Bronchial epithelial cell (primary cell): ENCODE measurements at regions not wholly inside any gene's neighbourhood (a gene's known extent, or its start where the extent isn't known, plus 50 kb on each side); places are given as distances from the start of the nearest gene placed in this dataset.
A peak's percentile ranks its signal among the peaks of the same experiment; 100 is the strongest.
"Not testable (repeated sequence)": the region's sequence is repeated elsewhere in the genome, so short reads cannot be mapped to it uniquely, and the experiment has no call there.

Experiments used
- DNase-seq: peaks from one replicate; pipeline ENCODE4 v3.0.0-alpha.2; 2010; ENCODE audit warnings: low read depth
- FAIRE-seq: peaks from 2 replicates; lab custom pipeline; 2011; peaks lifted over from hg19 to GRCh38; lab: Jason Lieb, UNC
- H3K27me3 ChIP-seq: 2 replicates; pipeline ENCODE4 v1.5.1; 2011; ENCODE audit warnings: low read length; ENCODE audit not compliant: control insufficient read depth, insufficient read depth
- H3K36me3 ChIP-seq: 2 replicates; pipeline ENCODE4 v1.5.1; 2011; ENCODE audit warnings: low read length; ENCODE audit not compliant: control insufficient read depth, insufficient read depth
- H3K4me3 ChIP-seq: 2 replicates; pipeline ENCODE4 v1.5.1; 2011; ENCODE audit warnings: mild to moderate bottlenecking, low read depth, low read length, control low read depth
- TF ChIP-seq, protein P1 (sequence below): IDR thresholded peaks from 2 replicates; pipeline ENCODE4 v1.5.1; 2011; ENCODE audit warnings: mild to moderate bottlenecking, moderate library complexity, low read length, control low read depth, inconsistent platforms; ENCODE audit not compliant: insufficient read depth, severe bottlenecking

DNA sequence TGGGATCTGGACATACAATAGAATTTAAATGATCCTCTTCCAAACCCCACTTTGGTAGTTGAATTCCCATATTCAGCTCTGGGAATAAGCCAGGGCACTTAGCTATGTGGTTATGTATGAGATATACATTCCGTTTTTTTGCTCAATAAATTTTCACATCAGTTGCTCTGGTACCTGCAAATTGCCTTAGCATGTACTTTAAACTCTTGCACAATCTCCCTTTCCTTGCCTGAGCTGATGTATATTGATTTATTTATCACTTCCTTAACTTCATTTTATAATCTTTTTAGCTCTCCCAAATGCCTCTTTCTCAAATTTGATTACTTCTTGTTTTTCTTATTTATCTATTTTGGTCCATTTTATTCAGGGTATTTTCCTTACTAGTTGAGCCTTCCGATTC lies 90.1 kb upstream of the AGA start:
- Histone ChIP-seq H3K36me3 (no peaks in the 10 kb centered on the region), H3K27me3 (no peaks in the 10 kb centered on the region), H3K4me3 (no peak overlapping the region)
- FAIRE-seq (no peak), DNase-seq (no peak)
- TF ChIP-seq, protein P1, sequence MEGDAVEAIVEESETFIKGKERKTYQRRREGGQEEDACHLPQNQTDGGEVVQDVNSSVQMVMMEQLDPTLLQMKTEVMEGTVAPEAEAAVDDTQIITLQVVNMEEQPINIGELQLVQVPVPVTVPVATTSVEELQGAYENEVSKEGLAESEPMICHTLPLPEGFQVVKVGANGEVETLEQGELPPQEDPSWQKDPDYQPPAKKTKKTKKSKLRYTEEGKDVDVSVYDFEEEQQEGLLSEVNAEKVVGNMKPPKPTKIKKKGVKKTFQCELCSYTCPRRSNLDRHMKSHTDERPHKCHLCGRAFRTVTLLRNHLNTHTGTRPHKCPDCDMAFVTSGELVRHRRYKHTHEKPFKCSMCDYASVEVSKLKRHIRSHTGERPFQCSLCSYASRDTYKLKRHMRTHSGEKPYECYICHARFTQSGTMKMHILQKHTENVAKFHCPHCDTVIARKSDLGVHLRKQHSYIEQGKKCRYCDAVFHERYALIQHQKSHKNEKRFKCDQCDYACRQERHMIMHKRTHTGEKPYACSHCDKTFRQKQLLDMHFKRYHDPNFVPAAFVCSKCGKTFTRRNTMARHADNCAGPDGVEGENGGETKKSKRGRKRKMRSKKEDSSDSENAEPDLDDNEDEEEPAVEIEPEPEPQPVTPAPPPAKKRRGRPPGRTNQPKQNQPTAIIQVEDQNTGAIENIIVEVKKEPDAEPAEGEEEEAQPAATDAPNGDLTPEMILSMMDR: no peak

DNA sequence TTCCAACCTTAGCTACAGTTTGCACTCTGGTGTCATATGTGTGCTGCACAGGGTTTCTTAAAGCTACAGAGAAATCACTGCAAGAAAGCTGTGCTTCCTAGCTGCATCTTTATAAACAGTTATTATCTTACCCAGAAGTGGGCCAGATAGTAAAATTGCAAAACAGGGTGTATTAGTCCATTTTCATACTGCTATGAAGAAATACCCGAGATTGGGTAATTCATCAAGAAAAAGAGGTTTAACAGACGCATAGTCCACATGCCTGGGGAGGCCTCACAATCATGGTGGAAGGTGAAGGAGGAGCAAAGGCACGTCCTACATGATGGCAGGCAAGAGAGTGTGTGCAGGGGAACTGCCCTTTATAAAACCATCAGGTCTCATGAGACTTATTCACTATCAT lies 92.6 kb upstream of the AGA start:
- not testable (repeated sequence) for DNase-seq, H3K27me3 ChIP-seq, H3K36me3 ChIP-seq, H3K4me3 ChIP-seq, FAIRE-seq

DNA sequence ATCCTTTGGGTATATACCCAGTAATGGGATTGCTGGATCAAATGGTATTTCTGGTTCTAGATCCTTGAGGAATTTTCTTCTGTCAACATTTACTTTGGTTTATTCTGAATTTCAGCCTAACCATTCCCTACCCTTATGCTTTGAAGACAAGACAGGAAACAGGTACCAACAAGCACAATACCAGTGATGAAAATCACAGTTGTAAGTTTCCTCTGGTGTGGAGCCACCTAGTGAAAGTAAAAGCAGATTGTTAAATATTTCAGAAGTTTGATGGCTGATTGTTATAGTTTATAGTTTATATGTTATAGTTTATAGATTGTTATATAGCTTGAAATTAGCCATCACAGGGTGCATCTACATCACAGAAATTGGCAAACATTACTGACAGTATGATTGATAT lies 104.5 kb upstream of the AGA start:
- peak; percentile 47 for DNase-seq
- no peak overlapping the region for H3K4me3 ChIP-seq
- H3K27me3 ChIP-seq: no peaks in the 10 kb centered on the region
- TF ChIP-seq, protein P1: peak; percentile 15
- H3K36me3 ChIP-seq: no peaks in the 10 kb centered on the region
- FAIRE-seq: no peak

DNA sequence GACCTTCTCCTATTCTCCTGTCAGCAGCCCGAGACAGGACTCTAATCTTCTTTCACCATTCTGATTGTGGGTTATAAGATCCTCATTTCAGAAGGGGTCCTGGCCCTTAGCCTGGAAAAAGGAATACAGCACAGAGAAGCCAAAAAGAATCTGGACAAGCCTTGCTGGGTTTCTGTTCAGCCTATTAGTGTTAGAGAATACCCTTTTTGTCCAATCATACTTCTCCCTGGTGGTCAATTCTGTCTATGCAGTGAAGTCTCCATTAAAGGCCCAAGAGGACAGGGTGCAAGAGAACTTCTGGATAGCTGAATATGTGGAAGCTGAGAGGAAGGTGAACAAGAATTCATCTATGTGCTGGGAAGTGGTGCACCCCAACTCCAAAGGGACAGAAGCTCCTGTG lies 105.7 kb upstream of the AGA start:
- Histone ChIP-seq H3K27me3 (no peaks in the 10 kb centered on the region), H3K36me3 (no peaks in the 10 kb centered on the region), H3K4me3 (no peak overlapping the region)
- TF ChIP-seq, protein P1: no peak
- FAIRE-seq: no peak
- no peak for DNase-seq

DNA sequence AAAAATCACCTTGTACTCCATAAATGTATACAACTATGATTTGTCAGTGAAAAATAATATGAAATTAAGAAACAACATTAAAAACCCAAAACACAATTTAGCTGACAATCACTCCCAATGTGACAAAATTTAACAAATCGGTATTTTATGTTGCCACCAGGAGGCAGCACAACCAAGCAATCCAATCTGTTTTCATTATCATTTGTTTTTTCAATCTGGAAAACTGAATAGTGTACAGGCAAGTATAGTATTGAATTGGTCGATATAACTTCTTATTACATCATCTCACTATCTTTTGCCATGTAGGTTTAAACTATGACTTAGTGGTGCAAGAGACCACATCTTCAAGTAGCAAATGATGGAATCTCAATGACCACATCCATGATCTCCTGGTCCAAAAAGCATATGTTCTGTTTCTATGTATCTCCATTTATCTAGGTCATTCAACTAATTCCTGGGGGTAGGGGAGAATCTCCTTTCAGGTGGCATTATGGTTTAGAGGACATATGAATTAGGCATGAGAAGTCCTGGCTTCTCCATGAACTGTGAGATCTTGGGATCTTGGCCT lies 112.9 kb upstream of the AGA start:
- DNase-seq: peak; percentile 21

DNA sequence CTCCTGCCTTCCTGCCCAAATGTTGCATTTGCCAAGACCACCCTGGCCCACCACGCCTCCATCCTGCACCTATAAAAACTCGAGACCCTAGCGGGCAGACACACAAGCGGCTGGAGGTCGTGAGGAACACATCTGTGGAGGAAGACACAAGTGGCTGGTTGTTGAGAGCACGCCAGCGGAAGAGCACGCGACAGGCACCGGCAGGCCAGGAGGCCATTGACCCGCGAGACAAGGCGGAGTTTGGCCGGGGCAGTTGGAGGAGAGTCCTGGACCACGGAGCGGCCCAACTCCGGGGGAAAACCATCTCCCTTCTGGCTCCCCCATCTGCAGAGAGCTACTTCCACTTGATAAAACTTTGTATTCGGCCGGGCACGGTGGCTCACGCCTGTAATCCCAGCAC lies 115.2 kb upstream of the AGA start:
- Histone ChIP-seq H3K36me3 (no peaks in the 10 kb centered on the region), H3K4me3 (no peak overlapping the region), H3K27me3 (no peaks in the 10 kb centered on the region)
- DNase-seq (no peak), FAIRE-seq (no peak)
- TF ChIP-seq, protein P1: no peak

More for the DNA sequence above, 112.9 kb upstream of the AGA start:
- no peak overlapping the region for H3K4me3 ChIP-seq
- no peak for FAIRE-seq
- H3K36me3 ChIP-seq: no peaks in the 10 kb centered on the region
- TF ChIP-seq, protein P1: peak; percentile 58
- no peaks in the 10 kb centered on the region for H3K27me3 ChIP-seq
